Stomach (tissue), 8 donors: ENCODE measurements at regions not wholly inside any gene's neighbourhood (a gene's known extent, or its start where the extent isn't known, plus 50 kb on each side); places are given as distances from the start of the nearest gene placed in this dataset.

ENCODE experiments used
- DNase-seq, 2 donors: peaks; one replicate each; pipeline versions ENCODE4 v3.0.0 to v3.0.0-alpha.2; 2013 to 2019
- H3K27ac ChIP-seq, 5 donors: fragments of 200-600 bp in 4 of 5; sonication (generic) in 4 of 5; one replicate each; pipeline ENCODE4 v1.5.1; 2013 to 2019; ENCODE audit warnings: mild to moderate bottlenecking in 1 of 5, moderate library complexity in 1 of 5
- H3K27me3 ChIP-seq, 3 donors: fragments of 200-600 bp; sonication (generic); one replicate each; pipeline ENCODE4 v1.5.1; 2017 to 2019; ENCODE audit warnings: mixed run types in 1 of 3
- H3K36me3 ChIP-seq, 4 donors: fragments of 200-600 bp; sonication (generic); 1 replicate in 3 of 4; 2 replicates in 1 of 4; pipeline ENCODE4 v1.5.1; 2016 to 2019
- H3K4me1 ChIP-seq, 4 donors: fragments of 200-600 bp; sonication (generic); one replicate each; pipeline ENCODE4 v1.5.1; 2016 to 2019
- H3K4me3 ChIP-seq, 4 donors: fragments of 200-600 bp; sonication (generic) in 3 of 4; one replicate each; pipeline ENCODE4 v1.5.1; 2016 to 2019; ENCODE audit warnings: mild to moderate bottlenecking in 1 of 4
- H3K9me3 ChIP-seq, 4 donors: fragments of 200-600 bp; sonication (generic); one replicate each; pipeline ENCODE4 v1.5.1; 2016 to 2019
- CTCF ChIP-seq, 7 experiments: fragments of 450-650 bp in 4 of 7; fragments of 200-600 bp in 3 of 7; sonication (generic) in 3 of 7; IDR thresholded peaks; one replicate each; pipeline ENCODE4 v1.5.1; 2016 to 2019; ENCODE audit warnings: antibody characterized with exemption in 7 of 7, control low read depth in 2 of 7, mild to moderate bottlenecking in 1 of 7
- EP300 ChIP-seq: sonication (generic); formaldehyde crosslinking; IDR thresholded peaks from one replicate; pipeline ENCODE4 v1.6.1; 2017; ENCODE audit warnings: antibody characterized with exemption
- POLR2A ChIP-seq, 4 donors: fragments of 450-650 bp; IDR thresholded peaks; one replicate each; pipeline ENCODE4 v1.6.1; 2016; ENCODE audit warnings: antibody characterized with exemption in 4 of 4, control low read depth in 2 of 4, mild to moderate bottlenecking in 1 of 4, moderate library complexity in 1 of 4
- POLR2AphosphoS5 ChIP-seq, 3 donors: sonication (generic); formaldehyde crosslinking; IDR thresholded peaks; one replicate each; pipeline ENCODE4 v1.6.1; 2016; ENCODE audit warnings: antibody characterized with exemption in 3 of 3
- WGBS, 5 donors: extraction: QIAGEN DNeasy Blood & Tissue Kit in 3 of 5; methylation state at CpG; one replicate each; pipeline versions ENCODE4 v1.1.5 to v1.1.7; 2013 to 2018; 5-methylcytosine and 5-hydroxymethylcytosine counted together
- intact Hi-C: fragments of 100-400 bp; cut with DNase I; formaldehyde crosslinking; loops from one replicate; pipeline ENCODE4 v1.15.1; 2023; ENCODE audit warnings: low total_unique reads
- donor health status: healthy with polysubstance abuse.
- donor health status: Bipolar disorder and iron deficiency.
- donor health status: healthy.

- H3K9me3 ChIP-seq: peaks cover 0 to 13% (median 4%) of the 10 kb centered on the region in 4 donors
- no peak overlapping the region for H3K27ac ChIP-seq
- no peaks in the 10 kb centered on the region for H3K27me3 ChIP-seq
- intact Hi-C loops: no loop called here
- no peaks in the 10 kb centered on the region for H3K36me3 ChIP-seq
- no peak for TF ChIP-seq CTCF (IDR thresholded peaks at IDR 0.05)
- no peak for TF ChIP-seq POLR2AphosphoS5 (IDR thresholded peaks at IDR 0.05)
- TF ChIP-seq EP300: no peak
- TF ChIP-seq POLR2A (IDR thresholded peaks at IDR 0.05): no peak
- 74 to 80% (median 75%) methylated on average over 7 of the region's 7 CpGs for WGBS, 5 donors
- DNase-seq: no peak
- H3K4me1 ChIP-seq: no peaks in the 10 kb centered on the region
- H3K4me3 ChIP-seq: no peak overlapping the region
Measured at GRCh38 chr20:55614220-55614757, 391.0 kb downstream of the CBLN4 start.

GRCh38 chr20:55610756-55611155, 394.6 kb downstream of the CBLN4 start:
- WGBS, 5 donors: 34 to 52% (median 43%) methylated on average over 4 of the region's 4 CpGs
- no peak for DNase-seq
- TF ChIP-seq CTCF (IDR thresholded peaks at IDR 0.05) (no peak), POLR2AphosphoS5 (IDR thresholded peaks at IDR 0.05) (no peak), EP300 (no peak), POLR2A (IDR thresholded peaks at IDR 0.05) (no peak)
- Histone ChIP-seq H3K9me3 (peaks cover 0 to 8% (median 5%) of the 10 kb centered on the region in 4 donors), H3K36me3 (no peaks in the 10 kb centered on the region), H3K4me1 (no peaks in the 10 kb centered on the region), H3K27ac (no peak overlapping the region), H3K4me3 (no peak overlapping the region), H3K27me3 (no peaks in the 10 kb centered on the region)
- intact Hi-C loops: no loop called here

GRCh38 chr20:55605594-55605993, 399.7 kb downstream of the CBLN4 start:
- WGBS, 5 donors: 72 to 81% (median 78%) methylated on average over 1 of the region's 1 CpG
- no peak for DNase-seq
- no peaks in the 10 kb centered on the region for H3K27me3 ChIP-seq

GRCh38 chr20:55597526-55597925, 407.8 kb downstream of the CBLN4 start:
- Histone ChIP-seq H3K9me3 (no peaks in the 10 kb centered on the region), H3K27ac (no peak overlapping the region), H3K4me3 (no peak overlapping the region), H3K36me3 (no peaks in the 10 kb centered on the region), H3K4me1 (no peaks in the 10 kb centered on the region), H3K27me3 (no peaks in the 10 kb centered on the region)
- TF ChIP-seq EP300 (no peak), CTCF (IDR thresholded peaks at IDR 0.05) (no peak), POLR2AphosphoS5 (IDR thresholded peaks at IDR 0.05) (no peak), POLR2A (IDR thresholded peaks at IDR 0.05) (no peak)
- DNase-seq: no peak
- WGBS, 5 donors: 79 to 96% (median 88%) methylated on average over 1 of the region's 1 CpG
- intact Hi-C loops: no loop called here

More at GRCh38 chr20:55605594-55605993, 399.7 kb downstream of the CBLN4 start:
- Histone ChIP-seq H3K9me3 (peaks cover 0 to 3% (median 0%) of the 10 kb centered on the region in 4 donors), H3K4me3 (no peak overlapping the region), H3K4me1 (no peaks in the 10 kb centered on the region), H3K27ac (no peak overlapping the region), H3K36me3 (no peaks in the 10 kb centered on the region)
- TF ChIP-seq POLR2A (IDR thresholded peaks at IDR 0.05) (no peak), POLR2AphosphoS5 (IDR thresholded peaks at IDR 0.05) (no peak), EP300 (no peak), CTCF (IDR thresholded peaks at IDR 0.05) (no peak)
- intact Hi-C loops: no loop called here
